H1 (cell line): ENCODE measurements at regions not wholly inside any gene's neighbourhood (a gene's known extent, or its start where the extent isn't known, plus 50 kb on each side); places are given as distances from the start of the nearest gene placed in this dataset.

Source experiments
- EZH2 ChIP-seq: fragments of 200-600 bp; sonication (generic); IDR thresholded peaks from 2 replicates; pipeline ENCODE4 v1.7.1; 2012; ENCODE audit warnings: low read depth, mild to moderate bottlenecking, moderate library complexity, low read length, inconsistent platforms; ENCODE audit not compliant: severe bottlenecking
- KDM4A ChIP-seq: IDR thresholded peaks from one replicate; pipeline ENCODE4 v1.7.1; 2012; ENCODE audit warnings: low read depth, mild to moderate bottlenecking, moderate library complexity, low read length, inconsistent platforms; ENCODE audit not compliant: severe bottlenecking
- POLR2AphosphoS5 ChIP-seq: IDR thresholded peaks from 2 replicates; pipeline ENCODE4 v1.6.1; 2011; ENCODE audit warnings: low read depth, low read length
- TF ChIP-seq, protein P1 (sequence below): fragments of 300-600 bp; sonication (generic); IDR thresholded peaks from 2 replicates; pipeline ENCODE4 v1.7.1; 2012; ENCODE audit warnings: low read length, moderate library complexity, mild to moderate bottlenecking, inconsistent platforms; ENCODE audit not compliant: insufficient replicate concordance

- TF ChIP-seq, protein P1, sequence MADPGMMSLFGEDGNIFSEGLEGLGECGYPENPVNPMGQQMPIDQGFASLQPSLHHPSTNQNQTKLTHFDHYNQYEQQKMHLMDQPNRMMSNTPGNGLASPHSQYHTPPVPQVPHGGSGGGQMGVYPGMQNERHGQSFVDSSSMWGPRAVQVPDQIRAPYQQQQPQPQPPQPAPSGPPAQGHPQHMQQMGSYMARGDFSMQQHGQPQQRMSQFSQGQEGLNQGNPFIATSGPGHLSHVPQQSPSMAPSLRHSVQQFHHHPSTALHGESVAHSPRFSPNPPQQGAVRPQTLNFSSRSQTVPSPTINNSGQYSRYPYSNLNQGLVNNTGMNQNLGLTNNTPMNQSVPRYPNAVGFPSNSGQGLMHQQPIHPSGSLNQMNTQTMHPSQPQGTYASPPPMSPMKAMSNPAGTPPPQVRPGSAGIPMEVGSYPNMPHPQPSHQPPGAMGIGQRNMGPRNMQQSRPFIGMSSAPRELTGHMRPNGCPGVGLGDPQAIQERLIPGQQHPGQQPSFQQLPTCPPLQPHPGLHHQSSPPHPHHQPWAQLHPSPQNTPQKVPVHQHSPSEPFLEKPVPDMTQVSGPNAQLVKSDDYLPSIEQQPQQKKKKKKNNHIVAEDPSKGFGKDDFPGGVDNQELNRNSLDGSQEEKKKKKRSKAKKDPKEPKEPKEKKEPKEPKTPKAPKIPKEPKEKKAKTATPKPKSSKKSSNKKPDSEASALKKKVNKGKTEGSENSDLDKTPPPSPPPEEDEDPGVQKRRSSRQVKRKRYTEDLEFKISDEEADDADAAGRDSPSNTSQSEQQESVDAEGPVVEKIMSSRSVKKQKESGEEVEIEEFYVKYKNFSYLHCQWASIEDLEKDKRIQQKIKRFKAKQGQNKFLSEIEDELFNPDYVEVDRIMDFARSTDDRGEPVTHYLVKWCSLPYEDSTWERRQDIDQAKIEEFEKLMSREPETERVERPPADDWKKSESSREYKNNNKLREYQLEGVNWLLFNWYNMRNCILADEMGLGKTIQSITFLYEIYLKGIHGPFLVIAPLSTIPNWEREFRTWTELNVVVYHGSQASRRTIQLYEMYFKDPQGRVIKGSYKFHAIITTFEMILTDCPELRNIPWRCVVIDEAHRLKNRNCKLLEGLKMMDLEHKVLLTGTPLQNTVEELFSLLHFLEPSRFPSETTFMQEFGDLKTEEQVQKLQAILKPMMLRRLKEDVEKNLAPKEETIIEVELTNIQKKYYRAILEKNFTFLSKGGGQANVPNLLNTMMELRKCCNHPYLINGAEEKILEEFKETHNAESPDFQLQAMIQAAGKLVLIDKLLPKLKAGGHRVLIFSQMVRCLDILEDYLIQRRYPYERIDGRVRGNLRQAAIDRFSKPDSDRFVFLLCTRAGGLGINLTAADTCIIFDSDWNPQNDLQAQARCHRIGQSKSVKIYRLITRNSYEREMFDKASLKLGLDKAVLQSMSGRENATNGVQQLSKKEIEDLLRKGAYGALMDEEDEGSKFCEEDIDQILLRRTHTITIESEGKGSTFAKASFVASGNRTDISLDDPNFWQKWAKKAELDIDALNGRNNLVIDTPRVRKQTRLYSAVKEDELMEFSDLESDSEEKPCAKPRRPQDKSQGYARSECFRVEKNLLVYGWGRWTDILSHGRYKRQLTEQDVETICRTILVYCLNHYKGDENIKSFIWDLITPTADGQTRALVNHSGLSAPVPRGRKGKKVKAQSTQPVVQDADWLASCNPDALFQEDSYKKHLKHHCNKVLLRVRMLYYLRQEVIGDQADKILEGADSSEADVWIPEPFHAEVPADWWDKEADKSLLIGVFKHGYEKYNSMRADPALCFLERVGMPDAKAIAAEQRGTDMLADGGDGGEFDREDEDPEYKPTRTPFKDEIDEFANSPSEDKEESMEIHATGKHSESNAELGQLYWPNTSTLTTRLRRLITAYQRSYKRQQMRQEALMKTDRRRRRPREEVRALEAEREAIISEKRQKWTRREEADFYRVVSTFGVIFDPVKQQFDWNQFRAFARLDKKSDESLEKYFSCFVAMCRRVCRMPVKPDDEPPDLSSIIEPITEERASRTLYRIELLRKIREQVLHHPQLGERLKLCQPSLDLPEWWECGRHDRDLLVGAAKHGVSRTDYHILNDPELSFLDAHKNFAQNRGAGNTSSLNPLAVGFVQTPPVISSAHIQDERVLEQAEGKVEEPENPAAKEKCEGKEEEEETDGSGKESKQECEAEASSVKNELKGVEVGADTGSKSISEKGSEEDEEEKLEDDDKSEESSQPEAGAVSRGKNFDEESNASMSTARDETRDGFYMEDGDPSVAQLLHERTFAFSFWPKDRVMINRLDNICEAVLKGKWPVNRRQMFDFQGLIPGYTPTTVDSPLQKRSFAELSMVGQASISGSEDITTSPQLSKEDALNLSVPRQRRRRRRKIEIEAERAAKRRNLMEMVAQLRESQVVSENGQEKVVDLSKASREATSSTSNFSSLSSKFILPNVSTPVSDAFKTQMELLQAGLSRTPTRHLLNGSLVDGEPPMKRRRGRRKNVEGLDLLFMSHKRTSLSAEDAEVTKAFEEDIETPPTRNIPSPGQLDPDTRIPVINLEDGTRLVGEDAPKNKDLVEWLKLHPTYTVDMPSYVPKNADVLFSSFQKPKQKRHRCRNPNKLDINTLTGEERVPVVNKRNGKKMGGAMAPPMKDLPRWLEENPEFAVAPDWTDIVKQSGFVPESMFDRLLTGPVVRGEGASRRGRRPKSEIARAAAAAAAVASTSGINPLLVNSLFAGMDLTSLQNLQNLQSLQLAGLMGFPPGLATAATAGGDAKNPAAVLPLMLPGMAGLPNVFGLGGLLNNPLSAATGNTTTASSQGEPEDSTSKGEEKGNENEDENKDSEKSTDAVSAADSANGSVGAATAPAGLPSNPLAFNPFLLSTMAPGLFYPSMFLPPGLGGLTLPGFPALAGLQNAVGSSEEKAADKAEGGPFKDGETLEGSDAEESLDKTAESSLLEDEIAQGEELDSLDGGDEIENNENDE, result no peak
- TF ChIP-seq POLR2AphosphoS5 (no peak), EZH2 (no peak), KDM4A (no peak)
- TF ChIP-seq, all 59 proteins: peak for 0
Observed at GRCh38 chr2:12488352-12489318, 228.1 kb upstream of the TRIB2 start (continued).
